ENCODE measurements at regions not wholly inside any gene's neighbourhood (a gene's known extent, or its start where the extent isn't known, plus 50 kb on each side); places are given as distances from the start of the nearest gene placed in this dataset.
"Not testable (repeated sequence)": the region's sequence is repeated elsewhere in the genome, so short reads cannot be mapped to it uniquely, and the experiment has no call there.

- no peak for DNase-seq (ENCODE audit: low spot score)
- no peaks in the 10 kb centered on the region for H3K4me1 Mint-ChIP-seq (ENCODE audit: low read depth)
- no peak overlapping the region for H3K27ac Mint-ChIP-seq
- H3K9me3 Mint-ChIP-seq: peaks cover 7% of the 10 kb centered on the region
- H3K27me3 Mint-ChIP-seq (ENCODE audit: insufficient read depth): peaks cover 25% of the 10 kb centered on the region
- intact Hi-C loops (cut with micrococcal nuclease): no loop called here
- H3K36me3 Mint-ChIP-seq (ENCODE audit: low read depth): no peaks in the 10 kb centered on the region
- no peak overlapping the region for H3K4me3 Mint-ChIP-seq
Measured at GRCh38 chr15:31605467-31605931, 278.9 kb downstream of the KLF13 start.

- DNase-seq (ENCODE audit: low spot score): no peak
- no peak overlapping the region for H3K27ac Mint-ChIP-seq
- H3K27me3 Mint-ChIP-seq (ENCODE audit: insufficient read depth): peaks cover 24% of the 10 kb centered on the region
- no peaks in the 10 kb centered on the region for H3K36me3 Mint-ChIP-seq (ENCODE audit: low read depth)
- intact Hi-C loops (cut with micrococcal nuclease): no loop called here
- peaks cover 3% of the 10 kb centered on the region for H3K9me3 Mint-ChIP-seq
- H3K4me1 Mint-ChIP-seq (ENCODE audit: low read depth): no peaks in the 10 kb centered on the region
- H3K4me3 Mint-ChIP-seq: no peak overlapping the region
Measured at GRCh38 chr15:31606194-31606669, 279.6 kb downstream of the KLF13 start.

GRCh38 chr15:31606931-31607497, 280.4 kb downstream of the KLF13 start:
- Mint-ChIP-seq H3K27ac (no peak overlapping the region), H3K36me3 (ENCODE audit: low read depth) (no peaks in the 10 kb centered on the region), H3K27me3 (ENCODE audit: insufficient read depth) (peaks cover 22% of the 10 kb centered on the region), H3K4me3 (no peak overlapping the region), H3K4me1 (ENCODE audit: low read depth) (no peaks in the 10 kb centered on the region), H3K9me3 (no peaks in the 10 kb centered on the region)
- no peak for DNase-seq (ENCODE audit: low spot score)
- intact Hi-C loops (cut with micrococcal nuclease): no loop called here

GRCh38 chr15:31607656-31608055, 281.0 kb downstream of the KLF13 start:
- intact Hi-C loops (cut with micrococcal nuclease): no loop called here
- no peak for DNase-seq (ENCODE audit: low spot score)
- H3K27me3 Mint-ChIP-seq (ENCODE audit: insufficient read depth): peaks cover 27% of the 10 kb centered on the region

GRCh38 chr15:31609258-31609681, 282.6 kb downstream of the KLF13 start:
- Mint-ChIP-seq H3K27ac (no peak overlapping the region), H3K4me1 (ENCODE audit: low read depth) (no peaks in the 10 kb centered on the region), H3K36me3 (ENCODE audit: low read depth) (no peaks in the 10 kb centered on the region), H3K9me3 (no peaks in the 10 kb centered on the region), H3K27me3 (ENCODE audit: insufficient read depth) (peaks cover 33% of the 10 kb centered on the region), H3K4me3 (no peak overlapping the region)
- DNase-seq (ENCODE audit: low spot score): no peak
- intact Hi-C loops (cut with micrococcal nuclease): no loop called here

More at GRCh38 chr15:31607656-31608055, 281.0 kb downstream of the KLF13 start:
- no peak overlapping the region for H3K27ac Mint-ChIP-seq
- no peaks in the 10 kb centered on the region for H3K9me3 Mint-ChIP-seq
- H3K4me1 Mint-ChIP-seq (ENCODE audit: low read depth): no peaks in the 10 kb centered on the region
- no peaks in the 10 kb centered on the region for H3K36me3 Mint-ChIP-seq (ENCODE audit: low read depth)
- no peak overlapping the region for H3K4me3 Mint-ChIP-seq

- H3K27me3 Mint-ChIP-seq (ENCODE audit: insufficient read depth): peaks cover 33% of the 10 kb centered on the region
- DNase-seq (ENCODE audit: low spot score): no peak
Measured at GRCh38 chr15:31609906-31610305, 283.3 kb downstream of the KLF13 start.

GRCh38 chr15:31615643-31616415, 289.2 kb downstream of the KLF13 start:
- peaks cover 28% of the 10 kb centered on the region for H3K27me3 Mint-ChIP-seq (ENCODE audit: insufficient read depth)
- no peak overlapping the region for H3K27ac Mint-ChIP-seq
- H3K4me1 Mint-ChIP-seq (ENCODE audit: low read depth): no peaks in the 10 kb centered on the region
- H3K36me3 Mint-ChIP-seq (ENCODE audit: low read depth): no peaks in the 10 kb centered on the region
- no peak for DNase-seq (ENCODE audit: low spot score)
- H3K9me3 Mint-ChIP-seq: peaks cover 6% of the 10 kb centered on the region
- no peak overlapping the region for H3K4me3 Mint-ChIP-seq
- intact Hi-C loops (cut with micrococcal nuclease): no loop called here

More at GRCh38 chr15:31609906-31610305, 283.3 kb downstream of the KLF13 start:
- no peak overlapping the region for H3K4me3 Mint-ChIP-seq
- H3K4me1 Mint-ChIP-seq (ENCODE audit: low read depth): no peaks in the 10 kb centered on the region
- H3K36me3 Mint-ChIP-seq (ENCODE audit: low read depth): no peaks in the 10 kb centered on the region
- H3K9me3 Mint-ChIP-seq: no peaks in the 10 kb centered on the region
- intact Hi-C loops (cut with micrococcal nuclease): no loop called here
- no peak overlapping the region for H3K27ac Mint-ChIP-seq

- intact Hi-C loops (cut with micrococcal nuclease); H3K36me3 Mint-ChIP-seq (ENCODE audit: low read depth); H3K9me3 Mint-ChIP-seq; H3K4me3 Mint-ChIP-seq; H3K4me1 Mint-ChIP-seq (ENCODE audit: low read depth); DNase-seq (ENCODE audit: low spot score); H3K27ac Mint-ChIP-seq: not testable (repeated sequence)
- peaks cover 19% of the 10 kb centered on the region for H3K27me3 Mint-ChIP-seq (ENCODE audit: insufficient read depth)
Measured at GRCh38 chr15:31623297-31623696, 296.7 kb downstream of the KLF13 start.

GRCh38 chr15:31624115-31624514, 297.5 kb downstream of the KLF13 start:
- H3K4me1 Mint-ChIP-seq (ENCODE audit: low read depth); DNase-seq (ENCODE audit: low spot score); H3K4me3 Mint-ChIP-seq; H3K27ac Mint-ChIP-seq; H3K36me3 Mint-ChIP-seq (ENCODE audit: low read depth); intact Hi-C loops (cut with micrococcal nuclease); H3K9me3 Mint-ChIP-seq: not testable (repeated sequence)
- peaks cover 21% of the 10 kb centered on the region for H3K27me3 Mint-ChIP-seq (ENCODE audit: insufficient read depth)

GRCh38 chr15:31635715-31636114, 309.1 kb downstream of the KLF13 start:
- H3K9me3 Mint-ChIP-seq; DNase-seq (ENCODE audit: low spot score); H3K4me1 Mint-ChIP-seq (ENCODE audit: low read depth); H3K4me3 Mint-ChIP-seq; H3K36me3 Mint-ChIP-seq (ENCODE audit: low read depth); H3K27ac Mint-ChIP-seq: not testable (repeated sequence)
- intact Hi-C loops (cut with micrococcal nuclease): loop anchor here (10.0 kb wide), 1 partner anchor 61 kb away; no protein-coding TSS in a partner anchor
- peaks cover 19% of the 10 kb centered on the region for H3K27me3 Mint-ChIP-seq (ENCODE audit: insufficient read depth)

- H3K4me1 Mint-ChIP-seq (ENCODE audit: low read depth); H3K4me3 Mint-ChIP-seq: not testable (repeated sequence)
- intact Hi-C loops (cut with micrococcal nuclease): loop anchor here (10.0 kb wide), 1 partner anchor 62 kb away; no protein-coding TSS in a partner anchor
Measured at GRCh38 chr15:31636911-31637310, 310.3 kb downstream of the KLF13 start.

GRCh38 chr15:31643955-31644354, 317.3 kb downstream of the KLF13 start:
- not testable (repeated sequence) for H3K27ac Mint-ChIP-seq

More at GRCh38 chr15:31636911-31637310, 310.3 kb downstream of the KLF13 start:
- not testable (repeated sequence) for H3K36me3 Mint-ChIP-seq (ENCODE audit: low read depth); H3K9me3 Mint-ChIP-seq; H3K27ac Mint-ChIP-seq; DNase-seq (ENCODE audit: low spot score)
- peaks cover 23% of the 10 kb centered on the region for H3K27me3 Mint-ChIP-seq (ENCODE audit: insufficient read depth)

GRCh38 chr15:31644761-31645160, 318.1 kb downstream of the KLF13 start:
- DNase-seq (ENCODE audit: low spot score); H3K9me3 Mint-ChIP-seq; H3K4me1 Mint-ChIP-seq (ENCODE audit: low read depth); H3K27ac Mint-ChIP-seq; H3K36me3 Mint-ChIP-seq (ENCODE audit: low read depth); H3K4me3 Mint-ChIP-seq: not testable (repeated sequence)
- H3K27me3 Mint-ChIP-seq (ENCODE audit: insufficient read depth): peaks cover 30% of the 10 kb centered on the region
- intact Hi-C loops (cut with micrococcal nuclease): loop anchor here (5.0 kb wide), 1 partner anchor 223 kb away; no protein-coding TSS in a partner anchor

More at GRCh38 chr15:31643955-31644354, 317.3 kb downstream of the KLF13 start:
- peaks cover 32% of the 10 kb centered on the region for H3K27me3 Mint-ChIP-seq (ENCODE audit: insufficient read depth)
- H3K4me3 Mint-ChIP-seq; intact Hi-C loops (cut with micrococcal nuclease); H3K36me3 Mint-ChIP-seq (ENCODE audit: low read depth); H3K9me3 Mint-ChIP-seq; DNase-seq (ENCODE audit: low spot score); H3K4me1 Mint-ChIP-seq (ENCODE audit: low read depth): not testable (repeated sequence)

Measured in activated T-helper 1 cell treated with anti-CD3 and anti-CD28 coated beads, Interleukin-12 subunit alpha, Interleukin-12 subunit beta, Interleukin-2, Interleukin-4 antibody, amounts not matched to agents 30 ng/mL and 10 ng/mL and 1 ng/mL, durations not matched to agents 14 hours and 24 hours and 36 hours (primary cell).